ENCODE measurements at regions not wholly inside any gene's neighbourhood (a gene's known extent, or its start where the extent isn't known, plus 50 kb on each side); places are given as distances from the start of the nearest gene placed in this dataset.

GRCh38 chr3:28677581-28677980, 329.0 kb upstream of the AZI2 start:
- TF ChIP-seq, protein P1, sequence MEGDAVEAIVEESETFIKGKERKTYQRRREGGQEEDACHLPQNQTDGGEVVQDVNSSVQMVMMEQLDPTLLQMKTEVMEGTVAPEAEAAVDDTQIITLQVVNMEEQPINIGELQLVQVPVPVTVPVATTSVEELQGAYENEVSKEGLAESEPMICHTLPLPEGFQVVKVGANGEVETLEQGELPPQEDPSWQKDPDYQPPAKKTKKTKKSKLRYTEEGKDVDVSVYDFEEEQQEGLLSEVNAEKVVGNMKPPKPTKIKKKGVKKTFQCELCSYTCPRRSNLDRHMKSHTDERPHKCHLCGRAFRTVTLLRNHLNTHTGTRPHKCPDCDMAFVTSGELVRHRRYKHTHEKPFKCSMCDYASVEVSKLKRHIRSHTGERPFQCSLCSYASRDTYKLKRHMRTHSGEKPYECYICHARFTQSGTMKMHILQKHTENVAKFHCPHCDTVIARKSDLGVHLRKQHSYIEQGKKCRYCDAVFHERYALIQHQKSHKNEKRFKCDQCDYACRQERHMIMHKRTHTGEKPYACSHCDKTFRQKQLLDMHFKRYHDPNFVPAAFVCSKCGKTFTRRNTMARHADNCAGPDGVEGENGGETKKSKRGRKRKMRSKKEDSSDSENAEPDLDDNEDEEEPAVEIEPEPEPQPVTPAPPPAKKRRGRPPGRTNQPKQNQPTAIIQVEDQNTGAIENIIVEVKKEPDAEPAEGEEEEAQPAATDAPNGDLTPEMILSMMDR (IDR thresholded peaks at IDR 0.05): no peak
- Mint-ChIP-seq H3K4me1 (no peaks in the 10 kb centered on the region), H3K9me3 (peaks cover 0 to 7% (median 3%) of the 10 kb centered on the region in 7 donors), H3K36me3 (no peaks in the 10 kb centered on the region), H3K27me3 (ENCODE audit: low read depth in 3 of 3) (peaks cover 0 to 1% (median 0%) of the 10 kb centered on the region in 3 donors), H3K27ac (no peak overlapping the region), H3K4me3 (no peak overlapping the region)
- H3K79me2 ChIP-seq (ENCODE audit: insufficient read depth, low read length): no peaks in the 10 kb centered on the region
- 96% methylated on average over 9 of the region's 9 CpGs for WGBS (ENCODE audit: insufficient coverage)
- H3K36me3 ChIP-seq (replicated peaks in 1 of 2; ENCODE audit: control insufficient read depth in 1 of 2, insufficient read depth in 2 of 2, low read length in 2 of 2): no peaks in the 10 kb centered on the region
- H3K27ac ChIP-seq (ENCODE audit: low read depth in 1 of 2, low read length in 2 of 2): no peak overlapping the region
- H3K27me3 ChIP-seq (ENCODE audit: control insufficient read depth in 2 of 2, insufficient read depth in 2 of 2, low read length in 2 of 2): no peaks in the 10 kb centered on the region
- intact Hi-C loops (cut with micrococcal nuclease): no loop called here
- H3K9ac ChIP-seq (ENCODE audit: insufficient read depth, low read length, poor library complexity, severe bottlenecking): no peak overlapping the region
- no peak for DNase-seq
- no peak overlapping the region for H3K4me2 ChIP-seq (replicated peaks; ENCODE audit: extremely low read depth, low read length, poor library complexity, severe bottlenecking)
- no peak overlapping the region for H2AFZ ChIP-seq (ENCODE audit: insufficient read depth, low read depth, low read length, poor library complexity, severe bottlenecking)
- H3K4me1 ChIP-seq (ENCODE audit: control insufficient read depth in 1 of 2, insufficient read depth in 2 of 2, low read length in 2 of 2): no peaks in the 10 kb centered on the region
- no peak overlapping the region for H3K4me3 ChIP-seq (replicated peaks in 1 of 3; ENCODE audit: low read depth in 2 of 3, low read length in 3 of 3)
- no peaks in the 10 kb centered on the region for H4K20me1 ChIP-seq (ENCODE audit: insufficient read depth, low read length)
- peaks cover 0 to 8% of the 10 kb centered on the region in 2 donors for H3K9me3 ChIP-seq (replicated peaks in 1 of 2; ENCODE audit: control insufficient read depth in 1 of 2, insufficient read depth in 1 of 2, low read length in 2 of 2)

DNA sequence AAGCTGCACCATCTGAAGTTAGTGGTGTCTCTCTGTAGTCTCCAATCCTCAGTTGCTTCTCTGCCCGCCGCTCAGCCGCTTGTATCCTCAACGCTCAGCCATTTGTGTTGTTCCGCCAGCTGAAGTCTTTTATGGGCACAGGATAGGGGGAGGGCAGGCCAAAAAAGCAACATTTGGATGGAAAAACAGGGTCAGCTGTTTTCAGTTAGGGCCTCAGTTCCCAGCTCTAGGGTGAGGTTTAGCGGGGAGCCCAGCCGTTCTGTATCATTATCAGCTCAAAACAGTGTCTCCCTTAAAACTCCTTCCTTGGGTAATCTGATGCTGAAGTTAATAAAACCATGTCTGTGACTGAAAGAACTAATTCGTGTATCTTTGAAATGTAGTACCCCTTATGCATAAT, 329.5 kb upstream of the AZI2 start:
- Histone ChIP-seq H3K27ac (ENCODE audit: low read depth in 1 of 2, low read length in 2 of 2) (no peak overlapping the region), H3K36me3 (replicated peaks in 1 of 2; ENCODE audit: control insufficient read depth in 1 of 2, insufficient read depth in 2 of 2, low read length in 2 of 2) (no peaks in the 10 kb centered on the region), H3K9me3 (replicated peaks in 1 of 2; ENCODE audit: control insufficient read depth in 1 of 2, insufficient read depth in 1 of 2, low read length in 2 of 2) (peaks cover 0 to 8% of the 10 kb centered on the region in 2 donors), H3K9ac (ENCODE audit: insufficient read depth, low read length, poor library complexity, severe bottlenecking) (no peak overlapping the region), H3K4me2 (replicated peaks; ENCODE audit: extremely low read depth, low read length, poor library complexity, severe bottlenecking) (no peak overlapping the region), H3K79me2 (ENCODE audit: insufficient read depth, low read length) (no peaks in the 10 kb centered on the region), H4K20me1 (ENCODE audit: insufficient read depth, low read length) (no peaks in the 10 kb centered on the region), H3K4me3 (replicated peaks in 1 of 3; ENCODE audit: low read depth in 2 of 3, low read length in 3 of 3) (no peak overlapping the region), H3K27me3 (ENCODE audit: control insufficient read depth in 2 of 2, insufficient read depth in 2 of 2, low read length in 2 of 2) (no peaks in the 10 kb centered on the region), H2AFZ (ENCODE audit: insufficient read depth, low read depth, low read length, poor library complexity, severe bottlenecking) (no peak overlapping the region), H3K4me1 (ENCODE audit: control insufficient read depth in 1 of 2, insufficient read depth in 2 of 2, low read length in 2 of 2) (no peaks in the 10 kb centered on the region)
- 89% methylated on average over 5 of the region's 8 CpGs for WGBS (ENCODE audit: insufficient coverage)
- intact Hi-C loops (cut with micrococcal nuclease): no loop called here
- no peaks in the 10 kb centered on the region for H3K4me1 Mint-ChIP-seq
- no peak for DNase-seq
- H3K36me3 Mint-ChIP-seq: no peaks in the 10 kb centered on the region
- TF ChIP-seq, protein P1 (IDR thresholded peaks at IDR 0.05): no peak
- H3K27ac Mint-ChIP-seq: no peak overlapping the region
- peaks cover 0 to 9% (median 3%) of the 10 kb centered on the region in 7 donors for H3K9me3 Mint-ChIP-seq
- peaks cover 0 to 1% (median 0%) of the 10 kb centered on the region in 3 donors for H3K27me3 Mint-ChIP-seq (ENCODE audit: low read depth in 3 of 3)
- H3K4me3 Mint-ChIP-seq: no peak overlapping the region

Measured in CD14-positive monocyte (primary cell).